BLaER1 treated with 17β-estradiol and CSF1 and Interleukin-3, amounts not matched to agents 10 nM and 100 nM (cell line): ENCODE measurements at regions not wholly inside any gene's neighbourhood (a gene's known extent, or its start where the extent isn't known, plus 50 kb on each side); places are given as distances from the start of the nearest gene placed in this dataset.

Experiments used
- H3K27ac ChIP-seq, 11 experiments: shearing (Covaris generic); formaldehyde crosslinking; 2 replicates each; pipeline ENCODE4 v1.8.1; 2022
- H3K27me3 ChIP-seq, 11 experiments: shearing (Covaris generic); formaldehyde crosslinking; 2 replicates each; pipeline ENCODE4 v1.8.1; 2022
- H3K36me3 ChIP-seq, 11 experiments: shearing (Covaris generic); formaldehyde crosslinking; 2 replicates each; pipeline ENCODE4 v1.8.1; 2022
- H3K4me1 ChIP-seq, 10 experiments: shearing (Covaris generic); formaldehyde crosslinking; 2 replicates each; pipeline ENCODE4 v1.8.1; 2022
- H3K4me2 ChIP-seq, 11 experiments: shearing (Covaris generic); formaldehyde crosslinking; 2 replicates each; pipeline ENCODE4 v1.8.1; 2022
- H3K4me3 ChIP-seq, 10 experiments: shearing (Covaris generic); formaldehyde crosslinking; 2 replicates each; pipeline ENCODE4 v1.8.1; 2022
- H3K9ac ChIP-seq, 11 experiments: shearing (Covaris generic); formaldehyde crosslinking; 2 replicates each; pipeline ENCODE4 v1.8.1; 2022
- H3K9me3 ChIP-seq, 11 experiments: shearing (Covaris generic); formaldehyde crosslinking; replicated peaks in 1 of 11; 2 replicates each; pipeline ENCODE4 v1.8.1; 2022
- H4K20me1 ChIP-seq, 11 experiments: shearing (Covaris generic); formaldehyde crosslinking; 2 replicates each; pipeline ENCODE4 v1.8.1; 2022
- Cebpa-rat ChIP-seq, 11 experiments: shearing (Covaris generic); IDR thresholded peaks; 2 replicates each; pipeline ENCODE4 v1.8.1; 2022

GRCh38 chr2:234827096-234827860 is 124.5 kb upstream of the SH3BP4 start:
- H3K4me1 ChIP-seq = no peaks in the 10 kb centered on the region
- H3K9me3 ChIP-seq = no peaks in the 10 kb centered on the region
- 0 out of 22 replicates have a peak, but pooled peaks of 1 of the 11 experiments have one; percentile 8 for TF ChIP-seq Cebpa-rat (IDR thresholded peaks at IDR 0.05)
- H3K9ac ChIP-seq = no peak overlapping the region
- H3K36me3 ChIP-seq = no peaks in the 10 kb centered on the region
- no peak overlapping the region for H3K27ac ChIP-seq
- no peak overlapping the region for H3K4me3 ChIP-seq
- no peaks in the 10 kb centered on the region for H3K27me3 ChIP-seq
- H4K20me1 ChIP-seq = no peaks in the 10 kb centered on the region
- H3K4me2 ChIP-seq = no peak overlapping the region

DNA sequence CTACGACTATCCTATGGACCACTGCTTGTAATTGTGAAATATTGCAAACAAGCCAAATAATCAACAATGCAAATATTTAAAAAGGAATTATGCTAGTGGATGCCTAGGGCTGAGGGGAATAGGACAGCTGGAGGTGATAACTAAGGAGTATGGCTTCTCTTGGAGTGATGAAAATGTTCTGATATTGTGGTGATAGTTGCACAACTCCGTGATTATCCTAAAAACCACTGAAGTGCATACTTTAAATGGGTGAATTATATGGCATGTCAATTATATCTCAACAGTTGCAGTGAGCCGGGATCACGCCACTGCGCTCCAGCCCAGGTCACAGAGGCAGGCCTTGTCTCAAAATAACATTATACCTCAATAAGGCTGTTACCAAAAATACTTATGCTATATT is 125.1 kb upstream of the SH3BP4 start:
- no peaks in the 10 kb centered on the region for H3K4me1 ChIP-seq
- H3K9ac ChIP-seq = no peak overlapping the region
- TF ChIP-seq Cebpa-rat (IDR thresholded peaks at IDR 0.05) = no peak
- H3K4me3 ChIP-seq = no peak overlapping the region
- no peak overlapping the region for H3K4me2 ChIP-seq
- no peaks in the 10 kb centered on the region for H3K36me3 ChIP-seq
- no peaks in the 10 kb centered on the region for H3K9me3 ChIP-seq
- H3K27ac ChIP-seq = no peak overlapping the region
- no peaks in the 10 kb centered on the region for H4K20me1 ChIP-seq
- no peaks in the 10 kb centered on the region for H3K27me3 ChIP-seq

GRCh38 chr2:234825616-234826015 is 126.2 kb upstream of the SH3BP4 start:
- no peaks in the 10 kb centered on the region for H3K27me3 ChIP-seq
- no peak for TF ChIP-seq Cebpa-rat (IDR thresholded peaks at IDR 0.05)
- H3K4me1 ChIP-seq = no peaks in the 10 kb centered on the region
- no peak overlapping the region for H3K9ac ChIP-seq
- no peaks in the 10 kb centered on the region for H3K36me3 ChIP-seq
- no peak overlapping the region for H3K4me2 ChIP-seq
- no peak overlapping the region for H3K27ac ChIP-seq
- no peaks in the 10 kb centered on the region for H4K20me1 ChIP-seq
- no peaks in the 10 kb centered on the region for H3K9me3 ChIP-seq
- H3K4me3 ChIP-seq = no peak overlapping the region

- Histone ChIP-seq H3K9me3 (no peaks in the 10 kb centered on the region), H3K4me1 (no peaks in the 10 kb centered on the region), H3K27me3 (no peaks in the 10 kb centered on the region), H3K4me2 (no peak overlapping the region), H3K9ac (no peak overlapping the region), H4K20me1 (no peaks in the 10 kb centered on the region), H3K36me3 (no peaks in the 10 kb centered on the region), H3K27ac (no peak overlapping the region), H3K4me3 (no peak overlapping the region)
- TF ChIP-seq Cebpa-rat (IDR thresholded peaks at IDR 0.05) = no peak
Measured at GRCh38 chr2:234823877-234824376, 127.9 kb upstream of the SH3BP4 start.

- TF ChIP-seq Cebpa-rat (IDR thresholded peaks at IDR 0.05) = no peak
- H3K27me3 ChIP-seq = no peaks in the 10 kb centered on the region
- no peak overlapping the region for H3K27ac ChIP-seq
- no peaks in the 10 kb centered on the region for H3K4me1 ChIP-seq
- no peaks in the 10 kb centered on the region for H3K9me3 ChIP-seq
- H4K20me1 ChIP-seq = no peaks in the 10 kb centered on the region
- H3K36me3 ChIP-seq = no peaks in the 10 kb centered on the region
- H3K4me3 ChIP-seq = no peak overlapping the region
- no peak overlapping the region for H3K9ac ChIP-seq
- H3K4me2 ChIP-seq = no peak overlapping the region
Measured at GRCh38 chr2:234823196-234823876, 128.5 kb upstream of the SH3BP4 start.

- H3K4me3 ChIP-seq = no peak overlapping the region
- no peaks in the 10 kb centered on the region for H3K9me3 ChIP-seq
- H3K27me3 ChIP-seq = no peaks in the 10 kb centered on the region
- no peak overlapping the region for H3K9ac ChIP-seq
- H3K36me3 ChIP-seq = no peaks in the 10 kb centered on the region
- H3K4me1 ChIP-seq = peaks cover 0 to 4% (median 1%) of the 10 kb centered on the region in 10 experiments; a peak in 14 of 20 replicates
- no peak overlapping the region for H3K4me2 ChIP-seq
- no peaks in the 10 kb centered on the region for H4K20me1 ChIP-seq
- no peak for TF ChIP-seq Cebpa-rat (IDR thresholded peaks at IDR 0.05)
- no peak overlapping the region for H3K27ac ChIP-seq
Measured at GRCh38 chr2:234821946-234822475, 129.8 kb upstream of the SH3BP4 start.

GRCh38 chr2:234818937-234819336 is 132.9 kb upstream of the SH3BP4 start:
- H3K4me3 ChIP-seq = no peak overlapping the region
- H3K27ac ChIP-seq = no peak overlapping the region
- no peak for TF ChIP-seq Cebpa-rat (IDR thresholded peaks at IDR 0.05)
- H3K4me2 ChIP-seq = no peak overlapping the region
- no peaks in the 10 kb centered on the region for H4K20me1 ChIP-seq
- H3K9ac ChIP-seq = no peak overlapping the region
- H3K27me3 ChIP-seq = no peaks in the 10 kb centered on the region
- peaks cover 0 to 25% (median 15%) of the 10 kb centered on the region in 10 experiments; a peak in 16 of 20 replicates for H3K4me1 ChIP-seq
- H3K9me3 ChIP-seq = no peaks in the 10 kb centered on the region
- H3K36me3 ChIP-seq = no peaks in the 10 kb centered on the region

DNA sequence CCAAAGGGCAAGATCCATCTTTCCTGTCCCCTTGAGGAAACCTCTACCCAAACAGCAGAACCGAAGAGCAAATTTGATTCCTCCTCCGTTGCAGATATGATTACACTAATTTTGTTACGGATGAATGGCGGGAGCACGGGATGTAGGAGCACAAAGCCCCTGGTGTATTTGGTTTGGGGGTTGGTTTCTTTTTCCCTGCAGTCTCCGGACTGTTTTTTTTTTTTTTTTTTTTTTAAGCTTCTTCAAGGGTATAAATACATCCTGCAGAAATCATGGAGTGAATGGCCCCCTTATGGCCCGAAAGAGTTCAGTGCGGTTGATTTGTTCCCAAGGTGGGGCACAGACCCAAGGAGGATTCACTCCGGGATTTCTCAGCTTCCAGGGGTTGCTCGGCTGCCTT is 135.3 kb upstream of the SH3BP4 start:
- Histone ChIP-seq H3K27ac (no peak overlapping the region), H3K4me2 (peak overlapping the region in 10 of 11 experiments; percentile 27 to 70 (median 68); a peak in 19 of 22 replicates), H3K4me1 (peaks cover 0 to 29% (median 15%) of the 10 kb centered on the region in 10 experiments; a peak in 16 of 20 replicates), H3K9ac (no peak overlapping the region), H3K27me3 (no peaks in the 10 kb centered on the region), H3K36me3 (no peaks in the 10 kb centered on the region), H3K9me3 (no peaks in the 10 kb centered on the region), H4K20me1 (no peaks in the 10 kb centered on the region), H3K4me3 (no peak overlapping the region)
- no peak for TF ChIP-seq Cebpa-rat (IDR thresholded peaks at IDR 0.05)

GRCh38 chr2:234816056-234816455 is 135.8 kb upstream of the SH3BP4 start:
- Histone ChIP-seq H3K36me3 (no peaks in the 10 kb centered on the region), H3K4me1 (peaks cover 0 to 29% (median 15%) of the 10 kb centered on the region in 10 experiments; a peak in 16 of 20 replicates), H3K9me3 (no peaks in the 10 kb centered on the region), H3K4me3 (no peak overlapping the region), H3K9ac (no peak overlapping the region), H4K20me1 (no peaks in the 10 kb centered on the region), H3K4me2 (peak overlapping the region in 9 of 11 experiments; percentile 46 to 70 (median 68); a peak in 17 of 22 replicates), H3K27ac (no peak overlapping the region), H3K27me3 (no peaks in the 10 kb centered on the region)
- TF ChIP-seq Cebpa-rat (IDR thresholded peaks at IDR 0.05) = no peak
